ENCODE measurements at regions not wholly inside any gene's neighbourhood (a gene's known extent, or its start where the extent isn't known, plus 50 kb on each side); places are given as distances from the start of the nearest gene placed in this dataset.
"Not testable (repeated sequence)": the region's sequence is repeated elsewhere in the genome, so short reads cannot be mapped to it uniquely, and the experiment has no call there.

- DNase-seq = no peak
These were observed 369.4 kb upstream of the CITED2 start for GRCh38 chr6:139743664-139744437.

- no peak for DNase-seq
These were observed 368.2 kb upstream of the CITED2 start for GRCh38 chr6:139742671-139743070.

GRCh38 chr6:139738801-139739455 is 364.5 kb upstream of the CITED2 start:
- DNase-seq = no peak

- DNase-seq = no peak
These were observed 362.0 kb upstream of the CITED2 start for GRCh38 chr6:139736325-139736906.

GRCh38 chr6:139732451-139732850 is 358.0 kb upstream of the CITED2 start:
- DNase-seq = no peak

GRCh38 chr6:139730340-139730974 is 356.0 kb upstream of the CITED2 start:
- DNase-seq = no peak

GRCh38 chr6:139728876-139729427 is 354.5 kb upstream of the CITED2 start:
- DNase-seq = no peak

- DNase-seq = not testable (repeated sequence)
These were observed 351.8 kb upstream of the CITED2 start for GRCh38 chr6:139726272-139726671.

GRCh38 chr6:139722530-139722929 is 348.1 kb upstream of the CITED2 start:
- DNase-seq = no peak

- DNase-seq = no peak
These were observed 347.5 kb upstream of the CITED2 start for GRCh38 chr6:139721954-139722353.

- no peak for DNase-seq
These were observed 339.6 kb upstream of the CITED2 start for GRCh38 chr6:139713900-139714506.

- DNase-seq = no peak
These were observed 339.0 kb upstream of the CITED2 start for GRCh38 chr6:139713424-139713823.

- DNase-seq = no peak
These were observed 338.4 kb upstream of the CITED2 start for GRCh38 chr6:139712830-139713229.

- DNase-seq = no peak
These were observed 337.5 kb upstream of the CITED2 start for GRCh38 chr6:139711804-139712585.

GRCh38 chr6:139710556-139710955 is 336.1 kb upstream of the CITED2 start:
- no peak for DNase-seq

- no peak for DNase-seq
These were observed 334.1 kb upstream of the CITED2 start for GRCh38 chr6:139708337-139709199.

GRCh38 chr6:139706912-139707311 is 332.5 kb upstream of the CITED2 start:
- no peak for DNase-seq

GRCh38 chr6:139705284-139705683 is 330.8 kb upstream of the CITED2 start:
- DNase-seq = no peak

- no peak for DNase-seq
These were observed 329.3 kb upstream of the CITED2 start for GRCh38 chr6:139703780-139704179.

GRCh38 chr6:139702706-139703105 is 328.3 kb upstream of the CITED2 start:
- no peak for DNase-seq

- DNase-seq = no peak
These were observed 327.2 kb upstream of the CITED2 start for GRCh38 chr6:139701695-139702094.

Data from NCI-H510A (cell line).